Loucy (cell line): ENCODE measurements at regions not wholly inside any gene's neighbourhood (a gene's known extent, or its start where the extent isn't known, plus 50 kb on each side); places are given as distances from the start of the nearest gene placed in this dataset.

Source experiments
- H2AFZ ChIP-seq: fragments of 200-600 bp; sonication (generic); 2 replicates; pipeline ENCODE4 v1.6.0; 2016; ENCODE audit warnings: antibody characterized with exemption, mild to moderate bottlenecking, low read length, moderate library complexity
- H3F3A ChIP-seq: fragments of 200-600 bp; 2 replicates; pipeline ENCODE4 v1.6.0; 2016; ENCODE audit warnings: antibody characterized with exemption, low read depth, mild to moderate bottlenecking
- H3K27me3 ChIP-seq: fragments of 200-600 bp; sonication (generic); 2 replicates; pipeline ENCODE4 v1.6.1; 2014; ENCODE audit warnings: low read length, mild to moderate bottlenecking; ENCODE audit not compliant: insufficient read depth, poor library complexity, severe bottlenecking
- H3K36me3 ChIP-seq: fragments of 200-600 bp; sonication (generic); 2 replicates; pipeline ENCODE4 v1.6.1; 2016; ENCODE audit warnings: low read length; ENCODE audit not compliant: insufficient read depth
- H3K4me1 ChIP-seq: fragments of 200-600 bp; sonication (generic); 2 replicates; pipeline ENCODE4 v1.5.1; 2014; ENCODE audit warnings: low read length, mild to moderate bottlenecking; ENCODE audit not compliant: insufficient read depth, poor library complexity, severe bottlenecking
- H3K4me2 ChIP-seq: fragments of 200-600 bp; sonication (generic); 2 replicates; pipeline ENCODE4 v1.6.0; 2014; ENCODE audit warnings: antibody characterized with exemption, low read length, low read depth, mild to moderate bottlenecking; ENCODE audit not compliant: poor library complexity, severe bottlenecking
- H3K4me3 ChIP-seq: fragments of 200-600 bp; sonication (generic); 2 replicates; pipeline ENCODE4 v1.5.1; 2014; ENCODE audit warnings: low read length, mild to moderate bottlenecking, mixed read lengths; ENCODE audit not compliant: poor library complexity, severe bottlenecking
- H3K79me2 ChIP-seq: fragments of 200-600 bp; sonication (generic); 2 replicates; pipeline ENCODE4 v1.6.1; 2014; ENCODE audit warnings: low read length; ENCODE audit not compliant: insufficient read depth
- H3K9ac ChIP-seq: fragments of 200-600 bp; sonication (generic); 2 replicates; pipeline ENCODE4 v1.6.0; 2014; ENCODE audit warnings: mild to moderate bottlenecking, low read depth, low read length, moderate library complexity; ENCODE audit not compliant: poor library complexity, severe bottlenecking
- H3K9me2 ChIP-seq: fragments of 200-600 bp; sonication (generic); replicated peaks from 2 replicates; pipeline ENCODE4 v1.6.1; 2016; ENCODE audit warnings: low read depth, low read length, mixed read lengths
- H3K9me3 ChIP-seq: fragments of 200-600 bp; sonication (generic); 2 replicates; pipeline ENCODE4 v1.6.1; 2014; ENCODE audit warnings: mild to moderate bottlenecking, antibody characterized with exemption, low read length, low read depth; ENCODE audit not compliant: insufficient read depth
- H4K20me1 ChIP-seq: fragments of 200-600 bp; sonication (generic); 2 replicates; pipeline ENCODE4 v1.6.0; 2014; ENCODE audit warnings: antibody characterized with exemption, low read length, mild to moderate bottlenecking; ENCODE audit not compliant: insufficient read depth, poor library complexity, severe bottlenecking
- CTCF ChIP-seq: fragments of 200-600 bp; sonication (generic); conservative IDR thresholded peaks from 2 replicates; pipeline ENCODE4 v1.5.1; 2014; ENCODE audit warnings: mild to moderate bottlenecking, antibody characterized with exemption, low read length
- EZH2phosphoT487 ChIP-seq: fragments of 200-600 bp; IDR thresholded peaks from 2 replicates; pipeline ENCODE4 v1.6.1; 2018; ENCODE audit warnings: antibody characterized with exemption, mild to moderate bottlenecking, moderate library complexity, borderline replicate concordance

- no peaks in the 10 kb centered on the region for H3K27me3 ChIP-seq
These were observed 198.6 kb upstream of the DIO3 start for GRCh38 chr14:101362529-101363260.

GRCh38 chr14:101363261-101363555, 198.1 kb upstream of the DIO3 start:
- no peak overlapping the region for H2AFZ ChIP-seq
- H3F3A ChIP-seq, result no peaks in the 10 kb centered on the region
- no peak for TF ChIP-seq EZH2phosphoT487
- H4K20me1 ChIP-seq, result no peaks in the 10 kb centered on the region
- no peak overlapping the region for H3K4me2 ChIP-seq
- no peaks in the 10 kb centered on the region for H3K36me3 ChIP-seq
- no peaks in the 10 kb centered on the region for H3K9me2 ChIP-seq
- no peak overlapping the region for H3K9ac ChIP-seq
- H3K4me3 ChIP-seq, result no peak overlapping the region
- H3K9me3 ChIP-seq, result no peaks in the 10 kb centered on the region
- H3K4me1 ChIP-seq, result no peaks in the 10 kb centered on the region
- H3K27me3 ChIP-seq, result no peaks in the 10 kb centered on the region
- no peaks in the 10 kb centered on the region for H3K79me2 ChIP-seq

More at GRCh38 chr14:101362529-101363260, 198.6 kb upstream of the DIO3 start:
- no peaks in the 10 kb centered on the region for H3K36me3 ChIP-seq
- no peak overlapping the region for H3K4me2 ChIP-seq
- H3K4me1 ChIP-seq, result no peaks in the 10 kb centered on the region
- H3K4me3 ChIP-seq, result no peak overlapping the region
- no peak overlapping the region for H3K9ac ChIP-seq
- no peaks in the 10 kb centered on the region for H3K9me2 ChIP-seq
- H3K79me2 ChIP-seq, result no peaks in the 10 kb centered on the region
- H4K20me1 ChIP-seq, result no peaks in the 10 kb centered on the region
- TF ChIP-seq CTCF (no peak), EZH2phosphoT487 (no peak)
- no peaks in the 10 kb centered on the region for H3K9me3 ChIP-seq
- H3F3A ChIP-seq, result no peaks in the 10 kb centered on the region
- no peak overlapping the region for H2AFZ ChIP-seq

GRCh38 chr14:101363880-101364391, 197.4 kb upstream of the DIO3 start:
- H3K79me2 ChIP-seq, result no peaks in the 10 kb centered on the region
- H3K9ac ChIP-seq, result no peak overlapping the region
- no peak overlapping the region for H3K4me3 ChIP-seq
- no peaks in the 10 kb centered on the region for H3F3A ChIP-seq
- H3K4me2 ChIP-seq, result no peak overlapping the region
- no peaks in the 10 kb centered on the region for H3K27me3 ChIP-seq
- no peaks in the 10 kb centered on the region for H3K36me3 ChIP-seq
- H4K20me1 ChIP-seq, result no peaks in the 10 kb centered on the region
- H2AFZ ChIP-seq, result no peak overlapping the region
- H3K4me1 ChIP-seq, result no peaks in the 10 kb centered on the region
- no peaks in the 10 kb centered on the region for H3K9me3 ChIP-seq
- H3K9me2 ChIP-seq, result no peaks in the 10 kb centered on the region
- no peak for TF ChIP-seq EZH2phosphoT487
- TF ChIP-seq CTCF, result no peak
